HCT116 (cell line): ENCODE measurements at regions not wholly inside any gene's neighbourhood (a gene's known extent, or its start where the extent isn't known, plus 50 kb on each side); places are given as distances from the start of the nearest gene placed in this dataset.

ENCODE experiments used
- ATAC-seq: fragments of 200-7000 bp; cut with Tn5 transposase; 2 replicates; pipeline ENCODE4 v1.9.1; 2020; ENCODE audit warnings: mild to moderate bottlenecking, moderate library complexity
- BruUV-seq: library from RNA; stranded (reverse); fragments of 400-500 nt; replicated peaks from 2 replicates; lab custom pipeline; 2021; lab: Mats Ljungman, UMichigan
- CTCF ChIA-PET: fragments of 300-600 bp; sonication (Branson Sonifier 250); formaldehyde crosslinking; loops from one replicate; lab custom pipeline; 2021; ENCODE audit warnings: antibody characterized with exemption; lab: Charles Lee
- POLR2A ChIA-PET: fragments of 300-600, 350-600 bp; sonication (Branson Sonifier 250); formaldehyde crosslinking; loops from one replicate; lab custom pipeline; 2021; ENCODE audit warnings: antibody characterized with exemption; lab: Charles Lee
- RAD21 ChIA-PET, 2 experiments: fragments of 300-600 bp; sonication (Branson Sonifier 250); formaldehyde crosslinking; loops; one replicate each; lab custom pipeline; 2023; ENCODE audit warnings: low total read pairs in 2 of 2; ENCODE audit not compliant: uncharacterized antibody in 2 of 2, unreplicated experiment in 2 of 2, low non-redundant PET in 1 of 2; lab: Charles Lee
- DNase-seq: peaks from one replicate; pipeline ENCODE4 v3.0.0-alpha.2; 2010; ENCODE audit warnings: low read depth, low spot score
- H2AFZ ChIP-seq: fragments of 200-600 bp; shearing (Covaris generic), sonication (generic); 2 replicates; pipeline ENCODE4 v1.6.1; 2017; ENCODE audit warnings: low read depth, mixed run types, mixed read lengths, antibody characterized with exemption, low read length; ENCODE audit not compliant: poor library complexity, severe bottlenecking
- H3K27ac ChIP-seq: 2 replicates; pipeline ENCODE4 v1.5.1; 2012; ENCODE audit warnings: low read depth, low read length
- H3K27me3 ChIP-seq: fragments of 200-600 bp; sonication (generic); 2 replicates; pipeline ENCODE4 v1.6.1; 2016; ENCODE audit warnings: mixed run types, low read length, mixed read lengths; ENCODE audit not compliant: insufficient read depth
- H3K36me3 ChIP-seq, 2 experiments: fragments of 200-500 bp in 1 of 2; fragments of 200-600 bp in 1 of 2; sonication (Bioruptor generic) in 1 of 2; sonication (generic) in 1 of 2; 2 replicates each; pipeline versions ENCODE4 v1.5.1 to v1.6.1; 2014 to 2016; ENCODE audit warnings: low read length in 2 of 2, inconsistent platforms in 1 of 2, mixed read lengths in 1 of 2, mixed run types in 1 of 2; ENCODE audit not compliant: insufficient read depth in 2 of 2, control insufficient read depth in 1 of 2
- H3K4me1 ChIP-seq, 2 experiments: fragments of 200-600 bp in 1 of 2; sonication (generic) in 1 of 2; 2 replicates each; pipeline versions ENCODE4 v1.5.1 to v1.6.1; 2012 to 2017; ENCODE audit warnings: low read length in 2 of 2, inconsistent platforms in 1 of 2, mild to moderate bottlenecking in 1 of 2, mixed read lengths in 1 of 2, mixed run types in 1 of 2, moderate library complexity in 1 of 2; ENCODE audit not compliant: insufficient read depth in 2 of 2, control insufficient read depth in 1 of 2
- H3K4me2 ChIP-seq: fragments of 200-600 bp; sonication (generic); 2 replicates; pipeline ENCODE4 v1.6.1; 2017; ENCODE audit warnings: mixed run types, low read length, mixed read lengths
- H3K4me3 ChIP-seq, 2 experiments: fragments of 200-600 bp in 1 of 2; sonication (generic) in 1 of 2; replicated peaks in 1 of 2; 2 replicates each; pipeline ENCODE4 v1.5.1; 2011 to 2016; ENCODE audit warnings: low read length in 2 of 2, control low read depth in 1 of 2, low read depth in 1 of 2, mild to moderate bottlenecking in 1 of 2, mixed read lengths in 1 of 2, mixed run types in 1 of 2
- H3K79me2 ChIP-seq: fragments of 200-600 bp; sonication (generic); 2 replicates; pipeline ENCODE4 v1.6.1; 2017; ENCODE audit warnings: mild to moderate bottlenecking, mixed run types, low read length, moderate library complexity, mixed read lengths; ENCODE audit not compliant: insufficient read depth
- H3K9ac ChIP-seq: fragments of 200-600 bp; sonication (generic); 2 replicates; pipeline ENCODE4 v1.6.1; 2016; ENCODE audit warnings: low read length, mixed read lengths
- H3K9me2 ChIP-seq: fragments of 200-600 bp; sonication (generic), shearing (Covaris generic); 2 replicates; pipeline ENCODE4 v1.6.1; 2017; ENCODE audit warnings: mixed run types, mild to moderate bottlenecking, moderate library complexity; ENCODE audit not compliant: insufficient read depth
- H3K9me3 ChIP-seq, 2 experiments: fragments of 200-500 bp in 1 of 2; fragments of 200-600 bp in 1 of 2; sonication (Bioruptor generic) in 1 of 2; sonication (generic) in 1 of 2; 2 replicates each; pipeline ENCODE4 v1.6.1; 2014 to 2017; ENCODE audit warnings: low read length in 2 of 2, mixed read lengths in 2 of 2, inconsistent platforms in 1 of 2, low read depth in 1 of 2, mild to moderate bottlenecking in 1 of 2, mixed run types in 1 of 2, moderate library complexity in 1 of 2; ENCODE audit not compliant: control insufficient read depth in 1 of 2, insufficient read depth in 1 of 2
- H4K20me1 ChIP-seq: fragments of 200-600 bp; sonication (generic), shearing (Covaris generic); 2 replicates; pipeline ENCODE4 v1.6.1; 2017; ENCODE audit warnings: mixed run types, mild to moderate bottlenecking, moderate library complexity; ENCODE audit not compliant: insufficient read depth
- ATF3 ChIP-seq: IDR thresholded peaks from 2 replicates; pipeline ENCODE4 v1.6.1; 2012
- CEBPB ChIP-seq: IDR thresholded peaks from 2 replicates; pipeline ENCODE4 v1.6.1; 2012; ENCODE audit warnings: low read depth
- CTCF ChIP-seq, 3 experiments: fragments of 200-600 bp in 1 of 3; sonication (generic) in 1 of 3; IDR thresholded peaks in 2 of 3; conservative IDR thresholded peaks in 1 of 3; 2 replicates each; pipeline ENCODE4 v1.5.1; 2012 to 2017; ENCODE audit warnings: low read depth in 2 of 3, low read length in 2 of 3, antibody characterized with exemption in 1 of 3, borderline replicate concordance in 1 of 3, control low read depth in 1 of 3, mild to moderate bottlenecking in 1 of 3, mixed read lengths in 1 of 3, mixed run types in 1 of 3, moderate library complexity in 1 of 3; ENCODE audit not compliant: insufficient read depth in 1 of 3
- ELF1 ChIP-seq: IDR thresholded peaks from 2 replicates; pipeline ENCODE4 v1.6.1; 2012; ENCODE audit warnings: low read depth, borderline replicate concordance
- EZH2 ChIP-seq: fragments of 200-600 bp; sonication (generic); IDR thresholded peaks from 2 replicates; pipeline ENCODE4 v1.6.1; 2017; ENCODE audit warnings: antibody characterized with exemption, mixed run types
- EZH2phosphoT487 ChIP-seq: fragments of 200-600 bp; IDR thresholded peaks from 2 replicates; pipeline ENCODE4 v1.6.1; 2018; ENCODE audit warnings: antibody characterized with exemption, borderline replicate concordance
- JUND ChIP-seq: IDR thresholded peaks from 2 replicates; pipeline ENCODE4 v1.6.1; 2012
- POLR2A ChIP-seq: IDR thresholded peaks from 2 replicates; pipeline ENCODE4 v1.7.0; 2011; ENCODE audit warnings: borderline replicate concordance; ENCODE audit not compliant: insufficient read depth, insufficient read length; ENCODE audit errors: extremely low read depth
- POLR2AphosphoS5 ChIP-seq: IDR thresholded peaks from 2 replicates; pipeline ENCODE4 v1.6.1; 2011; ENCODE audit warnings: mild to moderate bottlenecking, low read depth, low read length, moderate library complexity
- RAD21 ChIP-seq: IDR thresholded peaks from 2 replicates; pipeline ENCODE4 v1.6.1; 2012; ENCODE audit warnings: low read depth, mild to moderate bottlenecking
- SP1 ChIP-seq: IDR thresholded peaks from 2 replicates; pipeline ENCODE4 v1.6.1; 2012; ENCODE audit warnings: low read depth
- SRF ChIP-seq: IDR thresholded peaks from 2 replicates; pipeline ENCODE4 v1.6.1; 2012; ENCODE audit warnings: low read depth
- TCF7L2 ChIP-seq: IDR thresholded peaks from 2 replicates; pipeline ENCODE4 v1.7.0; 2011; ENCODE audit warnings: borderline replicate concordance, inconsistent platforms; ENCODE audit not compliant: insufficient read depth, insufficient read length; ENCODE audit errors: extremely low read depth
- ZBTB33 ChIP-seq: IDR thresholded peaks from 2 replicates; pipeline ENCODE4 v1.6.1; 2011; ENCODE audit warnings: mild to moderate bottlenecking, low read length, moderate library complexity; ENCODE audit not compliant: insufficient replicate concordance; ENCODE audit errors: extremely low read depth
- ZFX ChIP-seq: fragments of 450-650 bp; IDR thresholded peaks from 2 replicates; pipeline ENCODE4 v1.6.1; 2017
- ZNF274 ChIP-seq: fragments of 200-500 bp; sonication (Bioruptor generic); IDR thresholded peaks from 2 replicates; pipeline ENCODE4 v1.6.1; 2014; ENCODE audit warnings: mild to moderate bottlenecking, low read depth, low read length, inconsistent platforms
- intact Hi-C: fragments of 100-400 bp; cut with micrococcal nuclease; formaldehyde crosslinking; loops from 2 replicates; pipeline ENCODE4 v1.10.0; 2022

- H3K4me2 ChIP-seq: no peak overlapping the region
- ChIA-PET CTCF (no interaction called here), RAD21 (no interaction called here), POLR2A (no interaction called here)
- no peak overlapping the region for H3K27ac ChIP-seq
- H3K27me3 ChIP-seq: no peaks in the 10 kb centered on the region
- no peak overlapping the region for H3K4me3 ChIP-seq
- H2AFZ ChIP-seq: no peak overlapping the region
- no peaks in the 10 kb centered on the region for H3K9me3 ChIP-seq
- H3K9ac ChIP-seq: no peak overlapping the region
- no peaks in the 10 kb centered on the region for H4K20me1 ChIP-seq
- no peak for ATAC-seq
- no peak for TF ChIP-seq TCF7L2
- no peak for TF ChIP-seq CTCF (IDR thresholded peaks at IDR 0.05 in 2 of 3, conservative IDR thresholded peaks at IDR 0.05 in 1 of 3; ENCODE audit: borderline replicate concordance in 1 of 3, insufficient read depth in 1 of 3, low read depth in 2 of 3, low read length in 2 of 3)
- TF ChIP-seq ZFX: no peak
- TF ChIP-seq ATF3: no peak
- no peak for TF ChIP-seq ZBTB33
- TF ChIP-seq JUND: no peak
- no peak for TF ChIP-seq POLR2A
- TF ChIP-seq POLR2AphosphoS5: no peak
- no peak for TF ChIP-seq ZNF274
- TF ChIP-seq EZH2phosphoT487: no peak
- TF ChIP-seq ELF1: no peak
- no peak for TF ChIP-seq SRF
- TF ChIP-seq CEBPB: no peak
- no peak for TF ChIP-seq EZH2
- no peak for TF ChIP-seq SP1
- no peak for TF ChIP-seq RAD21
- no peak for DNase-seq
- 0 out of 2 replicates have a peak, but pooled peaks cover 3% of the 10 kb centered on the region for H3K9me2 ChIP-seq
- BruUV-seq: no TSS peak
- intact Hi-C loops: no loop called here
- no peaks in the 10 kb centered on the region for H3K79me2 ChIP-seq
- H3K4me1 ChIP-seq: no peaks in the 10 kb centered on the region
- no peaks in the 10 kb centered on the region for H3K36me3 ChIP-seq
Measured at GRCh38 chr5:86737579-86737978, 119.8 kb downstream of the COX7C start.
